ENCODE measurements at regions not wholly inside any gene's neighbourhood (a gene's known extent, or its start where the extent isn't known, plus 50 kb on each side); places are given as distances from the start of the nearest gene placed in this dataset.

DNA sequence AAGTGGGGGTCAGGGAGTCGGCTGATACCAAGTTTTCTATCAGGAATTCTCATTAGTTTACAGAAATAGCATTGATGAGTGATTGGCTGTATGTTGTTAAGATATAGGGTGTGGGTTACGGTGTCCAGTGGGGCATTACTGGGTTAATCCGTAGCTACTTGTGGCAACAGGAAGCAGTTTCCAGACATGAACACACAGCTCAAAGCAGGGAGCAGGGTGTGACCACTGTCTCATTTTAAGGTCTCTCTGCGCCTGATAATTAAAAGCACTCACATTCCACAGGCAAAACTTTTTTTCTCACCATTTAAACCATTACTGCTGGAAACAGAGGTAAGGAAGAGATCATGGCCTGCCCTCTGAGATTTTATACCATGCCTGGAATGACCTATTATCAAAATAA is 114.9 kb downstream of the SIK1 start:
- Histone ChIP-seq H3K27ac (ENCODE audit: insufficient read depth, low read length, poor library complexity, severe bottlenecking) (no peak overlapping the region), H3K27me3 (replicated peaks; ENCODE audit: control insufficient read depth, insufficient read depth, low read length, poor library complexity, severe bottlenecking) (no peaks in the 10 kb centered on the region), H3K9me3 (ENCODE audit: control insufficient read depth, low read length) (no peaks in the 10 kb centered on the region), H3K36me3 (ENCODE audit: control insufficient read depth, insufficient read depth, low read length) (no peaks in the 10 kb centered on the region), H3K4me3 (ENCODE audit: insufficient read depth, low read depth, low read length, poor library complexity, severe bottlenecking) (no peak overlapping the region), H3K4me1 (ENCODE audit: control insufficient read depth, insufficient read depth, low read length, poor library complexity, severe bottlenecking) (no peaks in the 10 kb centered on the region)
- no peak for DNase-seq

DNA sequence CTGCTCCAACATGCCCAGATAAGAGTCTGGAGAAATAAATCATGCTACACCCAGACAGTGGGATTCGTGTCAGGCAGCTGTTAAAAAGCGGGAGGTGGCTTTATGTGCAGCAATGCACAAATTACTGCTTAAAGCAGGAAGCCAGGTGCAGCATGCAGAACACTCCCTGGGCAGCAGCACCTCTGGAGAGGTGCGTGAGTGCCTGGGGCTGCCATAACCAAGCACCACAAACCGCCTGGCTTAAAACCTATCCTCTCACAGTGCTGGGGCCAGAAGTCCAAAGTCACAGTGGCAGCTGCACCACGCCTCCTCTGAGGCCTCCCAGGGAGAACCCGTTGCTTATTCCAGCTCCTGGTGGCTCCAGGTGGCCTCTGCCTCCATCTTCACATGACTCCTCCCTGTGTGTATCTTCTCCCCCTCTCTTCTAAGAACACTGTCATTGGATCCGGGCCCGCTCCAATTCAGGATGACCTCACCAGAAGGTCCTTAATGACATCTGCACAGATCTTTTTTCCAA is 115.6 kb downstream of the SIK1 start:
- no peak overlapping the region for H3K4me3 ChIP-seq (ENCODE audit: insufficient read depth, low read depth, low read length, poor library complexity, severe bottlenecking)
- H3K9me3 ChIP-seq (ENCODE audit: control insufficient read depth, low read length) = no peaks in the 10 kb centered on the region
- DNase-seq = no peak
- no peaks in the 10 kb centered on the region for H3K4me1 ChIP-seq (ENCODE audit: control insufficient read depth, insufficient read depth, low read length, poor library complexity, severe bottlenecking)
- H3K27ac ChIP-seq (ENCODE audit: insufficient read depth, low read length, poor library complexity, severe bottlenecking) = no peak overlapping the region
- H3K36me3 ChIP-seq (ENCODE audit: control insufficient read depth, insufficient read depth, low read length) = no peaks in the 10 kb centered on the region
- H3K27me3 ChIP-seq (replicated peaks; ENCODE audit: control insufficient read depth, insufficient read depth, low read length, poor library complexity, severe bottlenecking) = no peaks in the 10 kb centered on the region

DNA sequence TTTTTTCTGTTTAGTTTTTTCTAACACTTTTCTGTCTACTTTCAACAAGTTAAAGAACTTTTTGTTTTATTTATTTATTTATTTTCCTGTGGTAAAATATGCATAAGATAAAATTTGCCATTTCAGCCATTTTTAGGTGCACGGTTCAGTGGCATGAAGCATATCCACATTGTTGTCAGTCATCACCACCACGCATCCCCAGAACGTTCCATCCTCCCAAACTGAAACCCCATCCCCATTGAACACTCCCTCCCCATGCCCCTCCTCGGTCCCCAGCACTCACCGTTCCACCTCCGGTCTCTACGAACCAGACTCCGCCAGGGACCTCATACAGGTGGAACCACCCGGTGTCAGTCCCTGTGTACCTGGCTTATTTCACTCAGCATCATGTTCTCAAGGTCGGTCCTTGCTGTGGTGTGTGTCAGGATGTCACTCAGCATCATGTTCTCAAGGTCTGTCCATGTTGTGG is 118.1 kb downstream of the SIK1 start:
- no peaks in the 10 kb centered on the region for H3K9me3 ChIP-seq (ENCODE audit: control insufficient read depth, low read length)
- DNase-seq = no peak
- H3K36me3 ChIP-seq (ENCODE audit: control insufficient read depth, insufficient read depth, low read length) = no peaks in the 10 kb centered on the region
- H3K4me3 ChIP-seq (ENCODE audit: insufficient read depth, low read depth, low read length, poor library complexity, severe bottlenecking) = no peak overlapping the region
- no peaks in the 10 kb centered on the region for H3K27me3 ChIP-seq (replicated peaks; ENCODE audit: control insufficient read depth, insufficient read depth, low read length, poor library complexity, severe bottlenecking)
- no peak overlapping the region for H3K27ac ChIP-seq (ENCODE audit: insufficient read depth, low read length, poor library complexity, severe bottlenecking)
- no peaks in the 10 kb centered on the region for H3K4me1 ChIP-seq (ENCODE audit: control insufficient read depth, insufficient read depth, low read length, poor library complexity, severe bottlenecking)

DNA sequence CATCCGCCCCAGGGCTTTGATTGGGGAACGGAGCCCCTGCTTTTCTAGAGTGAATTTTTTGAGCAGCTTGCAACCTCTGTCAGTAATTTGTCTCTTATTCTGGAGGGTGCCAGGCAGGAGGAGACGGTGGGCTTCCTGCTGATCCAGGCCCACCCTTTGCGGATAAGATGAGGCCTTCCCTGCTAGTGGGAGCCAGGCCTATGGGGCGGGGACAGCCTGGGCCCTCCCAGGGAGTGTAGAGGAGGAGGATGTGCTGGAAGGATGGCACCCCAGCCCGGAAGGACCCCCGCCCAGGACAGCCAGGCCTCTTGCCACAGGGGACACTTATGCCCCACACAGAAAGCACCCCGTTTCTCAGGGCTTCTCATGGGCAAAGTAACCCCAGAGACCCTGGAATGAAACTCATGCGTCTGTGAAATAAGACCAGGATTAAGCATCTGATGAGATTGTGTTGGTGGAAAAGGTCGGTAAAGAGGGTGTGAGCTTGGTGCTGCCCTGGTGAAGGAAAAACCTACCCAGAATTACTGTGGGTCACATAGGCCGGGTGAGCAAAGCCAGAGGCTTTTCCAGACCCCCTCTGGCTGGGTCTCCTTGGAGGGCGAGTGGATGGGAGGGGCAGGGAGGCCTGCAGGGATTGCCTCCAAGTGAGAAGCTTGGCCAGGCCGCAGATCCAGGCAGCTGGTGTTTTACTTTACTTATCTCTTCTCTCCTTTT is 118.7 kb downstream of the SIK1 start:
- Histone ChIP-seq H3K36me3 (ENCODE audit: control insufficient read depth, insufficient read depth, low read length) (no peaks in the 10 kb centered on the region), H3K4me3 (ENCODE audit: insufficient read depth, low read depth, low read length, poor library complexity, severe bottlenecking) (no peak overlapping the region), H3K27ac (ENCODE audit: insufficient read depth, low read length, poor library complexity, severe bottlenecking) (no peak overlapping the region), H3K27me3 (replicated peaks; ENCODE audit: control insufficient read depth, insufficient read depth, low read length, poor library complexity, severe bottlenecking) (no peaks in the 10 kb centered on the region), H3K9me3 (ENCODE audit: control insufficient read depth, low read length) (no peaks in the 10 kb centered on the region), H3K4me1 (ENCODE audit: control insufficient read depth, insufficient read depth, low read length, poor library complexity, severe bottlenecking) (no peaks in the 10 kb centered on the region)
- DNase-seq = no peak

DNA sequence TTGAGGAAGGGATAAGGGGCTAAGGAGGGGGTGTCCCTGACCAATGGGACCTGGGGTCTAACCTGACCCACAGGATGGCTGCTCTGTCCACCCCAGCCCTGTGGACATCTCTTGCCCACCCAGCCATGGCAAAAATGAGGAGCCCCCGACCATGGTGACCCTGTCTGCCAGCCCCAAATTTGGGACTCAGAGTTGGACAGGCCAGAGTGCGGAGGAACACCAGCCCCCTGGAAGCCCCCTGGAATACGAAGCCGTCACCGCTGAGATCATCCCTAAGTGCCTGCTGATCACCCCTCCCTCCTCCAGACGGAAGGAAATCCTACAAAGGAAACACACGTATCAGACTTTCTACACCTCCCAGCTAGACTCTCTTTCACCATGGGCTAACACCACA is 119.3 kb downstream of the SIK1 start:
- H3K27me3 ChIP-seq (replicated peaks; ENCODE audit: control insufficient read depth, insufficient read depth, low read length, poor library complexity, severe bottlenecking) = no peaks in the 10 kb centered on the region
- no peak overlapping the region for H3K27ac ChIP-seq (ENCODE audit: insufficient read depth, low read length, poor library complexity, severe bottlenecking)
- H3K4me1 ChIP-seq (ENCODE audit: control insufficient read depth, insufficient read depth, low read length, poor library complexity, severe bottlenecking) = no peaks in the 10 kb centered on the region
- no peak overlapping the region for H3K4me3 ChIP-seq (ENCODE audit: insufficient read depth, low read depth, low read length, poor library complexity, severe bottlenecking)
- DNase-seq = no peak
- no peaks in the 10 kb centered on the region for H3K36me3 ChIP-seq (ENCODE audit: control insufficient read depth, insufficient read depth, low read length)
- no peaks in the 10 kb centered on the region for H3K9me3 ChIP-seq (ENCODE audit: control insufficient read depth, low read length)

DNA sequence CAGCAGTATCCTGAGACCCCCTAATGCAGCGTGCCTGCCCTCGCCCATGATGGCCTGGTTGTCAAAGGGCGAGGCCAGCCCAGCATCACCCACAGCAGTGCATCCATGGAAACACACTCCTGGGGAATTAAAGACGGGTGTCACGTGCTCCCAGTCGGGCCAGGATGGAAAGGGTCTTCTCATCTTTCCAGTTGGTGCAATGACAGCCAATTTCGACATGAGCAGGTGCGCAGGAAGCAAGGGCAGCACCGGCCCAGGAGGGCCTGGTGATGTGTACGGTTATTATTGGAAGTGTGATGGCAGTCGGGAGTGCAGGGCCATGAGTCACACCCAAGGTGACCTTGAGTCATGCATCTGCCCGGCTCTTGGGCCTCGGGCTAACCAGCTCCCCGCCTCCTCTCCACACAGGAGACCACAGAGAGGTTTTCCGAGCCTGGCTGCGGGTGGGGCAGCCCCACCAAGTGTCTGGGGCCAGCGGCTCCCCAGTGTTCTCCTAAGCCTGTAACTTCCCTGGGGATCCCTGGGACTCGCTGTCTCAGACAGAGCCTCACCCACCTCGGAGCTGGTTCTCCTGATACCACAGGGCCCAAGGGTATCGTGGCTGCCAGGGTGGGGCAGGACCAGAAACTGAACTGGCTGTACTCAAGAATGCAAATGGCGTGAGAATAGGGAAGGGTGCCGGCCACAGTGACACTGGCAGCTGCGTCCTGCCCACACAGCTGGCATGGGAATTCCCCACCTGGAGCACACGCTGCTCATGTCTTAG is 119.8 kb downstream of the SIK1 start:
- H3K27ac ChIP-seq (ENCODE audit: insufficient read depth, low read length, poor library complexity, severe bottlenecking) = no peak overlapping the region
- no peak for DNase-seq

DNA sequence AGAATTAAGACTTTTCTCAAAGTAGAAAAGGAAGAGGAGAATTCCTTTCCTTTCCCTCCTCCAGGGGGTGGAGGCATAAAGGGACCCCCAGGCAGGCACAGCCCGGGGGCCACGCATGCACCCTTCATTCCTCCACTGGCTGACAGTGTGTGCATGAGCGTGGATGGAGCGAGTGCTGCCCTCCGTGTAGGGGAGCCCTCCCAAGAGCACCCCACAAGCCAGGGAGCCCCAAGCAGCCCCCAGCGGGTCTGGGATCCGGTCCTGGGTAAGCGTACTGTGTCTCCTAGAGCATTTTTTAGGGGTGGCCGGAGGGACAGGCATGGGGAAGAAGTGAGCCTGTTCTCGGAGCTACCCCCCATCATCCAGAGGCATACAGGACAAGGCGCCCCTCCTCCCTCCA is 120.5 kb downstream of the SIK1 start:
- Histone ChIP-seq H3K4me3 (ENCODE audit: insufficient read depth, low read depth, low read length, poor library complexity, severe bottlenecking) (no peak overlapping the region), H3K27ac (ENCODE audit: insufficient read depth, low read length, poor library complexity, severe bottlenecking) (no peak overlapping the region), H3K36me3 (ENCODE audit: control insufficient read depth, insufficient read depth, low read length) (no peaks in the 10 kb centered on the region), H3K4me1 (ENCODE audit: control insufficient read depth, insufficient read depth, low read length, poor library complexity, severe bottlenecking) (no peaks in the 10 kb centered on the region), H3K9me3 (ENCODE audit: control insufficient read depth, low read length) (no peaks in the 10 kb centered on the region), H3K27me3 (replicated peaks; ENCODE audit: control insufficient read depth, insufficient read depth, low read length, poor library complexity, severe bottlenecking) (no peaks in the 10 kb centered on the region)
- no peak for DNase-seq

More for the DNA sequence above, 119.8 kb downstream of the SIK1 start:
- Histone ChIP-seq H3K4me1 (ENCODE audit: control insufficient read depth, insufficient read depth, low read length, poor library complexity, severe bottlenecking) (no peaks in the 10 kb centered on the region), H3K4me3 (ENCODE audit: insufficient read depth, low read depth, low read length, poor library complexity, severe bottlenecking) (no peak overlapping the region), H3K27me3 (replicated peaks; ENCODE audit: control insufficient read depth, insufficient read depth, low read length, poor library complexity, severe bottlenecking) (no peaks in the 10 kb centered on the region), H3K36me3 (ENCODE audit: control insufficient read depth, insufficient read depth, low read length) (no peaks in the 10 kb centered on the region), H3K9me3 (ENCODE audit: control insufficient read depth, low read length) (no peaks in the 10 kb centered on the region)

DNA sequence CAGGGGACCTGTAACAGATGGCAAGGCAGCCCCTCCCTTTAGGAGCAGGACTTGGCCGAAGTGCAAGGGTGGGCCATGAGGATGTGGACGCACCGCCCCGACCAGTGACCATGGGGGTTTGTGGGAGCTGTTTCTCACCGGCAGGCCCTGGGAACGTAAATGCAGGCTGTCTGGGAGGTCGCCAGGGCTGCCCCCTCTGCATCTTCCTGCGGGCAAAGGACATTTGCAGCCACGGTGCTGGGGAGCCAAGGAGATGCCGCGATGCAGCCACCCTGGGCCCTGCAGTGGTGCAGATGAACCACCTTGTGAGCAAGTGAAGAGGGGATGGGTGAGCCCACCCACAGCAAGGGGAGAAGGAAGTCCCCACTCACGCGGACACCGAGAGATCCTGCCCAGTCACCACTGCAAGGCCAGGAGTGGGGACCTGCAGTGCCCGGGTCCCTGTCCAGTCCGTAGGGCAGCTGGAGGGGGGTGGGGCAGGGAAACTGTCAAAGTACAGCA is 121.1 kb downstream of the SIK1 start:
- Histone ChIP-seq H3K4me3 (ENCODE audit: insufficient read depth, low read depth, low read length, poor library complexity, severe bottlenecking) (no peak overlapping the region), H3K36me3 (ENCODE audit: control insufficient read depth, insufficient read depth, low read length) (no peaks in the 10 kb centered on the region), H3K27me3 (replicated peaks; ENCODE audit: control insufficient read depth, insufficient read depth, low read length, poor library complexity, severe bottlenecking) (no peaks in the 10 kb centered on the region), H3K27ac (ENCODE audit: insufficient read depth, low read length, poor library complexity, severe bottlenecking) (no peak overlapping the region), H3K4me1 (ENCODE audit: control insufficient read depth, insufficient read depth, low read length, poor library complexity, severe bottlenecking) (no peaks in the 10 kb centered on the region), H3K9me3 (ENCODE audit: control insufficient read depth, low read length) (no peaks in the 10 kb centered on the region)
- DNase-seq = no peak

DNA sequence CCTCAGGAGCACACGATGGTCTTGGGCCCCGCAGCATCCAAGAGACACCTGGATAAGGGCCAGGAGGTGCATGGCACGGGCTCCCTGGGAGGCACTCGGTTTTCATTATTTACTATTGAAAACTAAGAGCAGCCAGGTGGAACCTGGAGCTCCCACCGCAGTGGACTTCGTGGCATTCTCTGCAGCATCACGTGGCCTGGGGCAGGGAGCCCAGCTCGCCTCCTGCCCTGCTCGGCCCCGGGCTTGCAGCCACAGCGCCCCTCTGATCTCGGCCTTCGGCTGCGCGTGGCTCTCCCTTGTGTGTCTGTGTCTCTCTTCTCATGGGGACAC is 121.6 kb downstream of the SIK1 start:
- Histone ChIP-seq H3K36me3 (ENCODE audit: control insufficient read depth, insufficient read depth, low read length) (no peaks in the 10 kb centered on the region), H3K9me3 (ENCODE audit: control insufficient read depth, low read length) (no peaks in the 10 kb centered on the region), H3K27ac (ENCODE audit: insufficient read depth, low read length, poor library complexity, severe bottlenecking) (no peak overlapping the region), H3K4me3 (ENCODE audit: insufficient read depth, low read depth, low read length, poor library complexity, severe bottlenecking) (no peak overlapping the region), H3K4me1 (ENCODE audit: control insufficient read depth, insufficient read depth, low read length, poor library complexity, severe bottlenecking) (no peaks in the 10 kb centered on the region), H3K27me3 (replicated peaks; ENCODE audit: control insufficient read depth, insufficient read depth, low read length, poor library complexity, severe bottlenecking) (no peaks in the 10 kb centered on the region)
- no peak for DNase-seq
